ENCODE measurements at regions not wholly inside any gene's neighbourhood (a gene's known extent, or its start where the extent isn't known, plus 50 kb on each side); places are given as distances from the start of the nearest gene placed in this dataset.

DNA sequence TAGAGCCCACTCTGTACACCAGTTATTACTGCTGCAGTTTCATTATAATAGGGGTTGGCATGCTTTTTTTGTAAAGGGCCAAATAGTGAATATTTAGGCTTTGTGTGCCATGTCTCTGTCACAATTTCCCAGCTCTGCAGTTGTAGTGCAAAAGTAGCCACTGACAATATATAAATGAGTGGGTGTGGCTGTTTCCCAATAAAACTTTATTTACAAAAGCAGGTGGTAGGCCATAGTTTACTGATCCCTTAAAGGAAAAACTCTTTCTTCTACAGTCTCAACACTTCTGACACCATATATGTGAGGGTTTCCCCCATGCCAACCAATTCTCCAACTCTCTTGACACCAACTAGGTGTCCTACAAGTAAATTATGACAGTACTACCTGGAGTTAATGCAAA lies 110.2 kb upstream of the NAP1L1 start:
- no peak for DNase-seq (ENCODE audit: low spot score in 2 of 2, unreplicated experiment in 2 of 2)
- no peaks in the 10 kb centered on the region for H3K27me3 Mint-ChIP-seq (ENCODE audit: low read depth)
- H3K36me3 Mint-ChIP-seq: peaks cover 6% of the 10 kb centered on the region
- H3K4me3 Mint-ChIP-seq: no peak overlapping the region
- H3K4me1 Mint-ChIP-seq: no peaks in the 10 kb centered on the region
- TF ChIP-seq, protein P1, sequence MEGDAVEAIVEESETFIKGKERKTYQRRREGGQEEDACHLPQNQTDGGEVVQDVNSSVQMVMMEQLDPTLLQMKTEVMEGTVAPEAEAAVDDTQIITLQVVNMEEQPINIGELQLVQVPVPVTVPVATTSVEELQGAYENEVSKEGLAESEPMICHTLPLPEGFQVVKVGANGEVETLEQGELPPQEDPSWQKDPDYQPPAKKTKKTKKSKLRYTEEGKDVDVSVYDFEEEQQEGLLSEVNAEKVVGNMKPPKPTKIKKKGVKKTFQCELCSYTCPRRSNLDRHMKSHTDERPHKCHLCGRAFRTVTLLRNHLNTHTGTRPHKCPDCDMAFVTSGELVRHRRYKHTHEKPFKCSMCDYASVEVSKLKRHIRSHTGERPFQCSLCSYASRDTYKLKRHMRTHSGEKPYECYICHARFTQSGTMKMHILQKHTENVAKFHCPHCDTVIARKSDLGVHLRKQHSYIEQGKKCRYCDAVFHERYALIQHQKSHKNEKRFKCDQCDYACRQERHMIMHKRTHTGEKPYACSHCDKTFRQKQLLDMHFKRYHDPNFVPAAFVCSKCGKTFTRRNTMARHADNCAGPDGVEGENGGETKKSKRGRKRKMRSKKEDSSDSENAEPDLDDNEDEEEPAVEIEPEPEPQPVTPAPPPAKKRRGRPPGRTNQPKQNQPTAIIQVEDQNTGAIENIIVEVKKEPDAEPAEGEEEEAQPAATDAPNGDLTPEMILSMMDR (IDR thresholded peaks at IDR 0.05; ENCODE audit: unreplicated experiment): no peak
- no peak overlapping the region for H3K27ac Mint-ChIP-seq
- H3K9me3 Mint-ChIP-seq: peaks cover 33% of the 10 kb centered on the region

DNA sequence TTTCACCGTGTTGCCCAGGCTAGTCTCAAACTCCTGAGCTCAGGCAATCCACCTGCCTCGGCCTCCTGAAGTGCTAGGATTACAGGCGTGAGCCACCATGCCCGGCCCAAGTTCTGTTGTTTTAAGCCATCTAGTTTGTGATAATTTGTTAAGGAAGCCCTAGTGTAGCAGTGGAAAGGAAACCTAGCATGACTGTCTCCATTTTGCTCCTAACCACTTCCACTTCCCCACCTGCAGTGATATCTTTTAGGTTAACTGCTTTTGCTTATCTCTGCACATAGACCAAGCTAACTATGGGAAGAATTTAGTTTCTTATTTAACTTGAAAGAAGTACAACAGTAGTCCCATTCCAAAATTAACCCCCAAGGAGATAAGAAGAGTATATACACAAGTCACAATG lies 109.5 kb upstream of the NAP1L1 start:
- TF ChIP-seq, protein P1 (IDR thresholded peaks at IDR 0.05; ENCODE audit: unreplicated experiment): no peak
- Mint-ChIP-seq H3K36me3 (peaks cover 4% of the 10 kb centered on the region), H3K4me1 (no peaks in the 10 kb centered on the region), H3K4me3 (no peak overlapping the region), H3K9me3 (peaks cover 28% of the 10 kb centered on the region), H3K27me3 (ENCODE audit: low read depth) (no peaks in the 10 kb centered on the region), H3K27ac (no peak overlapping the region)
- no peak for DNase-seq (ENCODE audit: low spot score in 2 of 2, unreplicated experiment in 2 of 2)

DNA sequence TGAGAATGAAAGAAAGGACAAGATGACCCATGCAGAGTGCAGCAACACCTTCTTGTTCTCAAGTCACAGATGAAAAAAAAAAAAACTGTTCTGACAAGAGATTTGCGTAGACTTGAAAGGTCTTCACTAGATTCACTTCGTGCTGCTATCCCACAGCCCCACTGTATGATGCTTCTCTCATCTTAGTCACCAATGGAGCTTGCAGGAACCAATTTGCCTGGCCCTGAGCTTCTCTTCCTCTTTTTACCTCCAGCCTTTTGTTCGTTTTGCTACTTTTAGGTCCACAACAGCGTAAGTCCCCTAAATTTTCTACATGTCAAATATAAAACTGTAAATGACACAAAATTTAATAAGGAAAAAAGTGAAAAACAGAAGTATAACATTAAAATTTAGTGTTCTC lies 107.9 kb upstream of the NAP1L1 start:
- no peaks in the 10 kb centered on the region for H3K27me3 Mint-ChIP-seq (ENCODE audit: low read depth)
- peaks cover 13% of the 10 kb centered on the region for H3K9me3 Mint-ChIP-seq
- H3K36me3 Mint-ChIP-seq: no peaks in the 10 kb centered on the region
- no peak overlapping the region for H3K4me3 Mint-ChIP-seq
- H3K27ac Mint-ChIP-seq: no peak overlapping the region
- DNase-seq (ENCODE audit: low spot score in 2 of 2, unreplicated experiment in 2 of 2): no peak
- TF ChIP-seq, protein P1 (IDR thresholded peaks at IDR 0.05; ENCODE audit: unreplicated experiment): no peak
- H3K4me1 Mint-ChIP-seq: no peaks in the 10 kb centered on the region

DNA sequence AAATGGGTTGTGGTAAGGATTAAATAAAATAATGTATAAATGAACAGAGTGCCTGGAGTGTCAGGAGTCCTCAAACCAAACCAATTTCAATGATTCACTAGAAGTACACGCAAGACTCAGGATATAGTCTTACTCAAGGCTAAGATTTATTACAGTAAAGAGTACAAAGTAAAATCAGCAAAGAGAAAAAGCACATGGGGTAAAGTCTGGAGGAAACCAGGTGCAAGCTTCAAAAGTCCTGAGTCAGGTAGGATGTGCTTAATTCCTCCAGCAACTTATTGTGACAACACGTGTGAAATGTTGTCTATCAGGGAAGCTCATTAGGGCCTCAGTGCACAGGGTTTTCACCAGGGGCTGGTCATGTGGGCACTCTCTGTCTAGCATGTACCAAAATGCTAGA lies 105.8 kb upstream of the NAP1L1 start:
- TF ChIP-seq, protein P1 (IDR thresholded peaks at IDR 0.05; ENCODE audit: unreplicated experiment): no peak
- H3K27me3 Mint-ChIP-seq (ENCODE audit: low read depth): no peaks in the 10 kb centered on the region
- H3K27ac Mint-ChIP-seq: no peak overlapping the region
- peaks cover 16% of the 10 kb centered on the region for H3K4me1 Mint-ChIP-seq
- H3K4me3 Mint-ChIP-seq: no peak overlapping the region
- H3K9me3 Mint-ChIP-seq: peaks cover 10% of the 10 kb centered on the region
- no peaks in the 10 kb centered on the region for H3K36me3 Mint-ChIP-seq
- DNase-seq (ENCODE audit: low spot score in 2 of 2, unreplicated experiment in 2 of 2): no peak

DNA sequence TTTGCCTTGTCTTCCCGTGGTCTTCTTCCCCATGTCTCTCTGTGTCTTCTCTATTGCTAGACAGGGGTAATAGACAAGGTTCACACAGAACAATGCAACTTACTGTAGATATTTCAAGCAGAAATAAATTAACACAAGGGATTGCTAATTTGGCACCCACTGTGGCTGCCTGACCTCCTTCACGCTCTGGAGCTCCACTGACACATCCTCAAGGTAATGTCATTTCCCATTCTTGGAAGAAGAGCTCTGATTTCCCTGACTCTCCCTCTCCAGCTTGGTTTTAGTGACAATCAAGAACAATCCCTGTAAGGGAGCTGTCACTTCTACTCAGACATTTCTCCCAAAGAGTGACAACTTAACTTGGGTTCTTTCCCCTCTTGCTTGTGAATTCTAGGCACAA lies 105.4 kb upstream of the NAP1L1 start:
- TF ChIP-seq, protein P1 (IDR thresholded peaks at IDR 0.05; ENCODE audit: unreplicated experiment): no peak
- no peak for DNase-seq (ENCODE audit: low spot score in 2 of 2, unreplicated experiment in 2 of 2)
- H3K4me1 Mint-ChIP-seq: peaks cover 16% of the 10 kb centered on the region
- H3K4me3 Mint-ChIP-seq: no peak overlapping the region
- no peaks in the 10 kb centered on the region for H3K27me3 Mint-ChIP-seq (ENCODE audit: low read depth)
- H3K9me3 Mint-ChIP-seq: peaks cover 6% of the 10 kb centered on the region
- no peak overlapping the region for H3K27ac Mint-ChIP-seq
- H3K36me3 Mint-ChIP-seq: no peaks in the 10 kb centered on the region

DNA sequence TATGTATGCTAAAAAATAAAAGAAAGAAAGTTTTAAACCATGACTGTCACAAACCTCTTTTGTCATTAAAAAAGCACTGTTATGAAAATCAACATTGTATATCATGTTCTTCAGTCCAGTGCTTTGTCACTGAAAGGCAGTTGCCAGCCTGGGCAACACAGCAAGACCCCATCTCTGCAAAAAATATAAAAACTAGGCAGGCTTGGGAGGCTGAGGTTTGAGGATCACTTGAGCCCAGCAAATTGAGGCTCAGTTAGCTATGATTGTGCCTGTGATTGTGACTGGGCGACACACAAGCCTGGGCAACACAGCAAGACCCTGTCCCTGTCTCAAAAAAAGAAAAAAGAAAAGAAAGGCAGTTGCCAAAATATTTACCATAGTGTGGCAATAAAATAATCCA lies 102.7 kb upstream of the NAP1L1 start:
- Mint-ChIP-seq H3K9me3 (no peaks in the 10 kb centered on the region), H3K4me3 (no peak overlapping the region)

More for the DNA sequence above, 102.7 kb upstream of the NAP1L1 start:
- peak overlapping the region; percentile 68 for H3K27ac Mint-ChIP-seq
- no peaks in the 10 kb centered on the region for H3K27me3 Mint-ChIP-seq (ENCODE audit: low read depth)
- H3K4me1 Mint-ChIP-seq: peaks cover 23% of the 10 kb centered on the region
- TF ChIP-seq, protein P1 (IDR thresholded peaks at IDR 0.05; ENCODE audit: unreplicated experiment): no peak
- H3K36me3 Mint-ChIP-seq: no peaks in the 10 kb centered on the region
- no peak for DNase-seq (ENCODE audit: low spot score in 2 of 2, unreplicated experiment in 2 of 2)

All from mesothelial cell of epicardium (in vitro differentiated cells).